GM12891 (cell line): ENCODE measurements at regions not wholly inside any gene's neighbourhood (a gene's known extent, or its start where the extent isn't known, plus 50 kb on each side); places are given as distances from the start of the nearest gene placed in this dataset.

Source experiments
- PAX5 ChIP-seq: IDR thresholded peaks from 2 replicates; pipeline ENCODE4 v1.6.1; 2011; ENCODE audit warnings: low read length, moderate library complexity, mild to moderate bottlenecking; ENCODE audit not compliant: insufficient read depth, severe bottlenecking
- POLR2A ChIP-seq: IDR thresholded peaks from 2 replicates; pipeline ENCODE4 v1.6.1; 2011; ENCODE audit warnings: low read depth, low read length, control low read depth
- POLR2AphosphoS5 ChIP-seq: IDR thresholded peaks from 2 replicates; pipeline ENCODE4 v1.6.1; 2011; ENCODE audit warnings: low read depth, low read length, control low read depth
- POU2F2 ChIP-seq: IDR thresholded peaks from 2 replicates; pipeline ENCODE4 v1.6.1; 2011; ENCODE audit warnings: low read depth, mild to moderate bottlenecking, control low read depth, low read length, moderate library complexity
- SPI1 ChIP-seq: IDR thresholded peaks from 2 replicates; pipeline ENCODE4 v1.6.1; 2011; ENCODE audit warnings: low read depth, low read length, control low read depth
- TAF1 ChIP-seq: IDR thresholded peaks from 2 replicates; pipeline ENCODE4 v1.6.1; 2011; ENCODE audit warnings: low read depth, low read length, control low read depth

DNA sequence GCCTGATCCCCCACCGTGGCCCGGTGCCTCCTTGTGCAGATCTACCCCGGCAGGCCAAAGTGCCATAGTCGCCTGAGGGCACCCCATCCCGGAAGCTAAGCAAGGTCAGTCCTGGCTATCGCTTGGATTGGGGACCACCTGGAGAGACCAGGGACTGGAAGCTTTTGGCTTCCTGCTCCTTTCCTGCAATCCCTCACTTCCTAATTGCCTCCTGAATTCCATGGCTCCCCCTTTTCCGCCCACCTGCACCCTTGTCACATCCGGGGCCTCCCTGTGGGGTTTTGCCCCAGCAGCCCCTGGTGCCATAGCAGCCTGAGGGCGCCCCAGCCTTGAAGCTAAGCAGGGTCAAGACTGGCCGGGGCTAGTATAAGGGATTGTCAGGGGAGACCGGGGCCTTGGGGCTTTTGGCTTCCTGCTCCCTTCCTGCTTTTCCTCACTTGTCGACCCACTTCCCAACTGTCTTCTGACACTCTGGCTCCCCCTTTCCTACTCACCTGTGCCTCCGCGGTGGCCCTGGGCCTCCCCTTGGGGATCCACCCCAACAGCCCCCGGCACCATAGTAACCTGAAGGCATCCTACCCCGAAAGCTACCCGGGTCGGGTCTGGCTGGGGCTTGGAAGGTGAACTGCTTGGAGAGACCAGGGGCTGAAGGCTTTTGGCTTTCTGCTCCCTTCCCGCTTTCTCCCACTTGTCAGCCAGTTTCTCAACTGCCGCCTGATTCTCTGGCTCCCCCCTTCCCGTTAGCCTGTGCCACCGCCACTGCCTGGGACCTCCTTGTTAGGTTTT lies 2293.6 kb downstream of the TP53TG3F start:
- no peak for TF ChIP-seq POLR2A
- no peak for TF ChIP-seq SPI1
- no peak for TF ChIP-seq TAF1
- TF ChIP-seq POLR2AphosphoS5: no peak
- TF ChIP-seq POU2F2: no peak
- no peak for TF ChIP-seq PAX5
